ENCODE measurements at regions not wholly inside any gene's neighbourhood (a gene's known extent, or its start where the extent isn't known, plus 50 kb on each side); places are given as distances from the start of the nearest gene placed in this dataset.

- no peaks in the 10 kb centered on the region for H4K20me1 ChIP-seq (ENCODE audit: insufficient read depth)
- H3K27me3 ChIP-seq (ENCODE audit: insufficient read depth), result no peaks in the 10 kb centered on the region
- ChIA-PET CTCF (no interaction called here), POLR2A (no interaction called here)
- H3K9ac ChIP-seq, result no peak overlapping the region
- H3K79me2 ChIP-seq (ENCODE audit: insufficient read depth), result no peaks in the 10 kb centered on the region
- H3K4me3 ChIP-seq (ENCODE audit: low read depth in 2 of 2, low read length in 1 of 2), result no peak overlapping the region
- H3K36me3 ChIP-seq (replicated peaks in 1 of 2; ENCODE audit: control insufficient read depth in 1 of 2, insufficient read depth in 2 of 2, low read length in 1 of 2), result no peaks in the 10 kb centered on the region
- H3K4me1 ChIP-seq (ENCODE audit: control insufficient read depth in 1 of 2, insufficient read depth in 2 of 2, low read depth in 1 of 2, low read length in 1 of 2), result no peaks in the 10 kb centered on the region
- no peak for DNase-seq
- no peak overlapping the region for H2AFZ ChIP-seq (ENCODE audit: low read depth)
- no peak overlapping the region for H3K27ac ChIP-seq (ENCODE audit: low read depth in 2 of 2, low read length in 1 of 2)
- TF ChIP-seq NRF1 (IDR thresholded peaks at IDR 0.05; ENCODE audit: low read depth, low read length), result no peak
- no peak for TF ChIP-seq YY1 (IDR thresholded peaks at IDR 0.05; ENCODE audit: low read depth)
- TF ChIP-seq FOSL2 (IDR thresholded peaks at IDR 0.05; ENCODE audit: borderline replicate concordance, low read depth), result no peak
- no peak for TF ChIP-seq SMC3 (IDR thresholded peaks at IDR 0.05; ENCODE audit: low read depth, low read length)
- no peak for TF ChIP-seq RXRA (IDR thresholded peaks at IDR 0.05; ENCODE audit: borderline replicate concordance, low read depth)
- no peak for TF ChIP-seq EP300 (IDR thresholded peaks at IDR 0.05; ENCODE audit: borderline replicate concordance in 1 of 2, low read depth in 1 of 2, low read length in 1 of 2)
- TF ChIP-seq TEAD4 (IDR thresholded peaks at IDR 0.05; ENCODE audit: borderline replicate concordance, insufficient read depth), result no peak
- no peak for TF ChIP-seq TCF12 (IDR thresholded peaks at IDR 0.05)
- 70% methylated on average over 1 of the region's 1 CpG for WGBS (ENCODE audit: low lambda C conversion rate)
- no peaks in the 10 kb centered on the region for H3K9me2 ChIP-seq
- no peaks in the 10 kb centered on the region for H3F3A ChIP-seq (replicated peaks; ENCODE audit: insufficient read depth)
- no peaks in the 10 kb centered on the region for H3K9me3 ChIP-seq
- H3K4me2 ChIP-seq, result no peak overlapping the region
These were observed 244.6 kb downstream of the ARPP21 start for GRCh38 chr3:35883929-35884328.

DNA sequence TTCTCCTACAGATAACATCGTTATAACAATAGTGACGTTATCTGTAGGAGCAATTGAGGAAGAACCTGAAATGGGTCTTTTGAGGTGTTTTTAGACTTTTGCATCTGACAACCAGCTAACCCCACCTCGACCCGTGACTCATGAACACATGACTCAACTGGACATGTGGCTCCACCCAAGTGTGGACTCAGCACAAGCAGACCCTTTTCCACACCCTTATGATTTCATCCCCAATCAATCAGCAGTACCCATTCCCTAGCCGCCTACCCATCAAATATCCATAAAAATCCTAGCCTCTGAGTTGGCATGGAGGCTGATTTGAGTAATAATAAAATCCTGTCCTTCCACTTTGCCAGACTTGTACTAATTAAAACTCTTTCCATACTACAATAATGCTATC lies 255.4 kb downstream of the ARPP21 start:
- Histone ChIP-seq H3K4me2 (no peak overlapping the region), H3K36me3 (replicated peaks in 1 of 2; ENCODE audit: control insufficient read depth in 1 of 2, insufficient read depth in 2 of 2, low read length in 1 of 2) (no peaks in the 10 kb centered on the region), H2AFZ (ENCODE audit: low read depth) (no peak overlapping the region), H3K9ac (no peak overlapping the region), H3K9me3 (no peaks in the 10 kb centered on the region), H3K4me1 (ENCODE audit: control insufficient read depth in 1 of 2, insufficient read depth in 2 of 2, low read depth in 1 of 2, low read length in 1 of 2) (no peaks in the 10 kb centered on the region; a peak in 1 of 4 replicates), H3K4me3 (ENCODE audit: low read depth in 2 of 2, low read length in 1 of 2) (no peak overlapping the region), H3K79me2 (ENCODE audit: insufficient read depth) (no peaks in the 10 kb centered on the region), H3K9me2 (no peaks in the 10 kb centered on the region), H3F3A (replicated peaks; ENCODE audit: insufficient read depth) (no peaks in the 10 kb centered on the region), H3K27me3 (ENCODE audit: insufficient read depth) (no peaks in the 10 kb centered on the region), H4K20me1 (ENCODE audit: insufficient read depth) (no peaks in the 10 kb centered on the region), H3K27ac (ENCODE audit: low read depth in 2 of 2, low read length in 1 of 2) (no peak overlapping the region)
- ChIA-PET CTCF (interaction anchor here (2.2 kb wide), 1 partner anchor 14 kb away, joined by 7 read pairs; no protein-coding TSS in a partner anchor), POLR2A (no interaction called here)
- TF ChIP-seq RFX5 (IDR thresholded peaks at IDR 0.05; ENCODE audit: low read length) (no peak), YY1 (IDR thresholded peaks at IDR 0.05; ENCODE audit: low read depth) (no peak), GATA2 (CRISPR knock-in tag; IDR thresholded peaks at IDR 0.05) (no peak), NRF1 (IDR thresholded peaks at IDR 0.05; ENCODE audit: low read depth, low read length) (no peak), MXI1 (IDR thresholded peaks at IDR 0.05; ENCODE audit: low read depth, low read length) (no peak)
- 69% methylated on average over 5 of the region's 5 CpGs for WGBS (ENCODE audit: low lambda C conversion rate)
- DNase-seq, result no peak

DNA sequence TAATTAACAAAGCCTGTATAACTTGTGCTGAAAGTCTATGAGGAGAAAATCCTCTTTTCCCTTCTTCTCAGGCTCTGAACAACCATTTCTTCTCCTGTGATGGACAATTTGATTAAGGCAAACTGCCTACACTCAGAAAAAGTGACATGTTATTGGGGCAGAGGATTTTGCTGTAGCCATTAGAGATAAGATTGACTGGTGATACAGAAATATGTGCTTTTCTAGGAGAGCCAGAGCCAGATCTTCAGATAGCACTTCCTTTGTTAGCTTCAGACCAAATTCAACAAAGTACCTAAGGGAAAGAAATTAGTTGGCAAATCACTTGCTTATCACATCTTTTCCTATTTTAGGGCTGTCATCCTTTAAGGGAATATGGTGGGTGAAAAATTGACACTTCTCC lies 259.9 kb downstream of the ARPP21 start:
- peak overlapping the region in 1 of 2 experiments; percentile 69; a peak in 2 of 4 replicates for H3K27ac ChIP-seq (ENCODE audit: low read depth in 2 of 2, low read length in 1 of 2)
- no peaks in the 10 kb centered on the region for H3K79me2 ChIP-seq (ENCODE audit: insufficient read depth)
- no peak overlapping the region for H3K9ac ChIP-seq
- ChIA-PET POLR2A (no interaction called here), CTCF (interaction anchor here (2.3 kb wide), 1 partner anchor 10 kb away, joined by 12 read pairs; no protein-coding TSS in a partner anchor)
- H3F3A ChIP-seq (replicated peaks; ENCODE audit: insufficient read depth), result no peaks in the 10 kb centered on the region
- no peaks in the 10 kb centered on the region for H3K9me2 ChIP-seq
- no peaks in the 10 kb centered on the region for H3K9me3 ChIP-seq
- no peak overlapping the region for H2AFZ ChIP-seq (ENCODE audit: low read depth)
- H4K20me1 ChIP-seq (ENCODE audit: insufficient read depth), result no peaks in the 10 kb centered on the region
- TF ChIP-seq FOSL2 (IDR thresholded peaks at IDR 0.05; ENCODE audit: borderline replicate concordance, low read depth) (no peak), EP300 (IDR thresholded peaks at IDR 0.05; ENCODE audit: borderline replicate concordance in 1 of 2, low read depth in 1 of 2, low read length in 1 of 2) (peak in 1 of 2 experiments; percentile 66; a peak in 1 of 4 replicates), YY1 (IDR thresholded peaks at IDR 0.05; ENCODE audit: low read depth) (no peak), RAD21 (IDR thresholded peaks at IDR 0.05; ENCODE audit: low read length) (0 out of 2 replicates have a peak, but pooled peaks have one; percentile 1), CTCF (IDR thresholded peaks at IDR 0.05) (no peak), RCOR1 (IDR thresholded peaks at IDR 0.05; ENCODE audit: low read length) (peak; percentile 24; the same call in 1 of the 2 replicates), RFX5 (IDR thresholded peaks at IDR 0.05; ENCODE audit: low read length) (no peak), GATA2 (CRISPR knock-in tag; IDR thresholded peaks at IDR 0.05) (peak; percentile 77)
- TF ChIP-seq, protein P1, sequence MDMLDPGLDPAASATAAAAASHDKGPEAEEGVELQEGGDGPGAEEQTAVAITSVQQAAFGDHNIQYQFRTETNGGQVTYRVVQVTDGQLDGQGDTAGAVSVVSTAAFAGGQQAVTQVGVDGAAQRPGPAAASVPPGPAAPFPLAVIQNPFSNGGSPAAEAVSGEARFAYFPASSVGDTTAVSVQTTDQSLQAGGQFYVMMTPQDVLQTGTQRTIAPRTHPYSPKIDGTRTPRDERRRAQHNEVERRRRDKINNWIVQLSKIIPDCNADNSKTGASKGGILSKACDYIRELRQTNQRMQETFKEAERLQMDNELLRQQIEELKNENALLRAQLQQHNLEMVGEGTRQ (IDR thresholded peaks at IDR 0.05; ENCODE audit: borderline replicate concordance, low read depth, low read length), result no peak
- no peaks in the 10 kb centered on the region for H3K36me3 ChIP-seq (replicated peaks in 1 of 2; ENCODE audit: control insufficient read depth in 1 of 2, insufficient read depth in 2 of 2, low read length in 1 of 2)
- no peak overlapping the region for H3K4me3 ChIP-seq (ENCODE audit: low read depth in 2 of 2, low read length in 1 of 2)
- peak; percentile 3 for DNase-seq
- no peak overlapping the region for H3K4me2 ChIP-seq
- no peaks in the 10 kb centered on the region for H3K27me3 ChIP-seq (ENCODE audit: insufficient read depth)
- H3K4me1 ChIP-seq (ENCODE audit: control insufficient read depth in 1 of 2, insufficient read depth in 2 of 2, low read depth in 1 of 2, low read length in 1 of 2), result no peaks in the 10 kb centered on the region; a peak in 1 of 4 replicates
